Inflammatory macrophage treated with lipopolysaccharide for 1 hour (primary cell): ENCODE measurements at regions not wholly inside any gene's neighbourhood (a gene's known extent, or its start where the extent isn't known, plus 50 kb on each side); places are given as distances from the start of the nearest gene placed in this dataset.

Source experiments
- DNase-seq, 2 donors: peaks; one replicate each; pipeline ENCODE4 v3.0.0-alpha.2; 2020 to 2022

DNA sequence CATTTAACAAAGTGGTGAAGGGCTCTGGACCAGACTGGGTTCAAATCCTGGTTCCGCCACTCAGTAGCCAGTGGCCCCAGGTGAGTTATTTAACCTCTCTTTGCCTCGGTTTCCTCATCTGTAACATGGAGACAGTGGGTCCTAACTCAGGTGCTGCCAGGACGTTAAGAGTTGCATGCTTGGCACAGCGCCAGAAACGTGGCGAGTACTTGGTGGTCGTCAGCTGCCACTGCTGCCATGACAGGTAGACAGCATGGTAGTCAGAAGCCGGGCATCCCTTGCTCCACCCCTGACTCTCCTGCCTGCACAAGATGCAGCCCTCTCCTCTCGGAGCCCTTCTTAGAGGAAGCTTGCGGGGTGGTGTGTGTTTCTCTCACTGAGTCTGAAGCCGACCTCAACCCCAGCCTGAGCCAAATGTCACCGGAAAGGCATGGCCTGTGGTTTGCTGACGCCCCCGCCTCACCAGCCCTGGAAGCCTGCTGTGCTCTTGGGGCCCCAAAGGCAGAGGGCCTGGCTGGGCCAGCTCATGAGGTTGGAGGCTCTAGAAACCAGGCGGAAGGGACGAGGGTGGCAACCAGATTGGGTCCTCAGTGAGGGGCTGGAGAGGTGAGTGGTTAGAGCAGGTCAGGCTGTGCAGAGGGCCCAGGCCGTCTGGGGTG, 160.8 kb upstream of the TLE3 start:
- peak; percentile 65 to 77 for DNase-seq

DNA sequence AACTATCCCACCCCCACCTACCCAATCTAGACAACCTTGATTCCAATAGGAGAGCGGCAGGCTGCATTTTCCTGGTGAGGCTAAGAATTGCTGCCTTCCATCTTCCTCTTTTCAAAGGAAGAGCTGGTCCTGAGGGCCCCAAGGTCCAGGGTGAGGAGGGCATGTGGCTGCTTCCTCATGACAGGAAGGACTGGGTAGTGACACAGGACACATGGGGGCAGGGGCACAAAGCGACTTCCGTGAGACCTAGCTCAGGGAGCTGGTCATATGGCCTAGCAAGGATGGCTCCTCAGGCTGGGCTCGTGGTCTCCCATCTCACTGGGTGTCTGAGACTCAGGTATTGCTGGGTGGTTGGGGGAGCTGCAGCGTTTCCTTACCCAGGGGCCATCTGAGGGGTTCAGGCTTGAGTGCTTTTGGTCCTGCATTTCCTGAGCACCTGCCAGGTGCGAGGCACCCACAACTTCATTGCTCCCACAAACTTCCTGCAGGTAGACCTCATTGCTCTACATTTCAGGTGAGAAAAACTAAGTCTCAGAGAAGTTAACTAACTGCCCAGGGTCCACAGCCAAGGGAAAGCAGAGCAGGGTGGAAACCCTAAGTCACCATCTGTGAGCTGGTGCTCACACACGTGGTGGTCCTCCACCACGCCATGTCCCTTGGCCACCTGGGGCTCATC, 160.0 kb upstream of the TLE3 start:
- DNase-seq = peak; percentile 58 to 82

DNA sequence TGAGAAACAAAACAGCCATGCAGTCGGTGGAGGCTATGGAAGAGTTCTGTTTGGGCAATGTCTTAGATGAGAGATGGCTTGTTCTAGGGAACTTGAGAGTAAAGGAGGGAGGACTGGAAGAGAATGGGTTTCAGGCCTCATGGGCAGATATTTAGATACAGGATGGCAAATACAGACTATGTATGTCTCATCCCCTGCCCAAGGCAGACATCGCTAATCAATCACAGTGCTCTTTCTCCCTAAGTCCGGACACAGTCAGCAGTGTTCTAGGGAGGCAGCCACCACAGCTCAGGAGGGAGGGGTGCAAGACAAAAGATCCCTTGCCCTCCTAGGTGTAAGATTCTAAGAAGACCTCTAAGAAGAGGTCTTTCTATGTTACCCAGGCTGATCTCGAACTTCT, 159.3 kb upstream of the TLE3 start:
- DNase-seq = no peak

- no peak for DNase-seq
Observed at GRCh38 chr15:70254311-70254869, 156.7 kb upstream of the TLE3 start.

GRCh38 chr15:70253461-70254156, 155.9 kb upstream of the TLE3 start:
- DNase-seq = no peak

GRCh38 chr15:70252951-70253320, 155.2 kb upstream of the TLE3 start:
- peak in 1 of 2 donors; percentile 56 for DNase-seq

DNA sequence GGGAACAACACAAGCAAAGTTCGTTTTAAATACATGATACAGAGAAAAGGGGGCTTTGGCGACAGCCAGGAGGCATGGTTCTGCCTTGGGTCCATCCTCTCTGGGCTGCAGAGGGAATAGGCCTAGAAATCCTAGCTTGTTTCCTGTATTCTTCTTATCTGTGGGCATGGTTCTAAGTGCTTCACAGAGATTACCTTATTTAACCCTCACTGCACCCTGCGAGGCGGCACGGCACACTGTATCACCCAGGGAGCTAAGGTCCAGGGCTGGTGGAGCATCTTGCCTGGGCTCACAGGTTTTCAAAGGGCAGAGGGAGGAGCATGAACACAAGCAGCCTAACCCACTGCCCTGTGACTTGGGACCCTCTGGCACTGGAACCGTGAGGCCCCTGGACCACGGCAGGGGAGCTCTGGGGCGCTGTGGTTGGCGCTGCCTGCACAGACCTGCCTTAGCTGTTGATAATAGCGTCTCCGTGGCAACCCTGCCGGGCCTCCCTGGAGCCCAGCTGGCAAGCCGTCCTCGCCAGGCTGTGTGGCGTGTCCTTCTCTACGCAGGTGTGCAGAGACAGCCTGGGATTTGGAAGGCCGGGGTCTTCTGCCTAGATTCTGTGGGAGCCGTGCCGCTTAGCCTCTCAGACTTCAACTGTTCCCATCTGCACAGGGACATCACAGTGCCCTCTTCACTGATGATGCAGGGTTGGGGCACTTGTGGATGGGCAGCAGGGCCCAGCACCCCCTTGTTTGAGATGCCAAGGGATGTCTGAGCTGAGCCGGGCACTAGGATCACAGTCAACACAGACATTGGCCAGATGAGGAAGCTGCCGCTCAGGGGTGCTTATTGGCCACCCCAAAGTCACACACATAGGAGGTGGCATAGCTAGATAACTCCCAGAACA, 154.6 kb upstream of the TLE3 start:
- no peak for DNase-seq

GRCh38 chr15:70251246-70251990, 153.7 kb upstream of the TLE3 start:
- DNase-seq = no peak

GRCh38 chr15:70250208-70251201, 152.8 kb upstream of the TLE3 start:
- no peak for DNase-seq

DNA sequence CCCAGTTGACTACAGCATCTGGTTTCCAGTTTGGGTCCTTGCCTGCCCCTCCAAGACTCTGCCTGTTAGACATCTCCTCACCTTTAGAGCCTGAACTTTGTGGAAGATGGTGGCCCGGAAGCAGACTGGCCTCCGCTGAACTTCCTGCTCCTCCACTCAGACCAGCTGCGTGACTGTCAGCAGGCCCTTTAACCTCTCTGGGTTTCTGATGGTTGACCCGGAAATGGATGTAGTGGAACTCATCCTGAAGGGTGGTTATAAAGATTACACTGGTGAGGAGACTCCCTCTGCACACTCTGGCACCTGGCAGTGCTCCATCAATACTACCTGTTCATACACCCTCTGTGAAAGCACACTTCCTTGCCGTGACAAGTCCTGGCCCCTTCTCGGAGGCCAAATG, 151.9 kb upstream of the TLE3 start:
- no peak for DNase-seq

- no peak for DNase-seq
Observed at GRCh38 chr15:70248116-70249025, 150.7 kb upstream of the TLE3 start.

DNA sequence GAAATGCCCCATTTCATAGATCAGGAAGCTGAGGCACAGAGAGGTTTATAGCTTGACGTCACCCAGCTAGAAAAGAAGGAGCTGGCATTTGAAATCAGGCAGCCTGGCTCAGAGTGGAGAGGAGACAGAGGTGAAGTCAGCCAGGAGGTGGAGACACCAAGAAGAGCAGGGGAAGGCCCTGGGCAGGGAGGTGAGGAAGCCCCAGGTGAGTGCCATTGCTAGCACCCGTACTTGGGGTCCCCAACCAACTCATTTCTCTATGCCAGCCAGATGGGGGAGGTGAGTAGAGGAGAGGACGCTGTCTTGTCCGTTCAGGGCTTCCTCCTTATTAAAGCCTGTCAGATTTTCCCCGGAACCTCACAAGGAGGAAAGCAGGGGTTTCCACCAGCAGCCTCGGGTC, 149.6 kb upstream of the TLE3 start:
- DNase-seq = no peak

DNA sequence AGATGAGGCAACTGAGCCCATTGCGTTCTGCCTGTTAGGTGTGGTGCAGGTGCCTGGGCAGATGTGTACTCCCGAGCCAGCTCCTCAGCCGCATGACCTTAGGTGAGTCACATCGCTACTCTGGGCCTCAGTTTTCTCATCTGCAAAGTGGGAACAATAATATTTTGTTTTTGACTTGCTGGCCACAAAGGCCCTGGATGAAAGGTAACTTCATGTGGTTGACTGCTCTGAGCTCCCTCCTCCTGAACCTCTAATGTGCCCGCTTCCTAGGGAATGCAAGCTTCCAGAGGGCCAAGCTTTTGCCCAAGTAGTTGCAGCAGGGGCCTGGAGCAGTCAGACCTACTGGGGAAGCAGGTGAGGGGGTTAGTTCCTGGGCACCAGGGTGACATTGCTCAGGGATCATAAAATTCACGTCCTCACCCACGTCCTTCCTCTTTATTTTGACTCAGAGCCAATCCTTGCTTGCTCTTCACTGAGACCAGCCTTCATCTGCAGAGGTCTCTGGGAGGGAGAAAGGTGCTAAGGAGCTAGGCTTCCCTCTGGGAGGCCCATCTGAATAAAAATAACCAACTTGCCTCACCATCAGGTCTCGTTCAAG, 149.0 kb upstream of the TLE3 start:
- DNase-seq = no peak

GRCh38 chr15:70245932-70246622, 148.4 kb upstream of the TLE3 start:
- peak; percentile 91 to 92 for DNase-seq

DNA sequence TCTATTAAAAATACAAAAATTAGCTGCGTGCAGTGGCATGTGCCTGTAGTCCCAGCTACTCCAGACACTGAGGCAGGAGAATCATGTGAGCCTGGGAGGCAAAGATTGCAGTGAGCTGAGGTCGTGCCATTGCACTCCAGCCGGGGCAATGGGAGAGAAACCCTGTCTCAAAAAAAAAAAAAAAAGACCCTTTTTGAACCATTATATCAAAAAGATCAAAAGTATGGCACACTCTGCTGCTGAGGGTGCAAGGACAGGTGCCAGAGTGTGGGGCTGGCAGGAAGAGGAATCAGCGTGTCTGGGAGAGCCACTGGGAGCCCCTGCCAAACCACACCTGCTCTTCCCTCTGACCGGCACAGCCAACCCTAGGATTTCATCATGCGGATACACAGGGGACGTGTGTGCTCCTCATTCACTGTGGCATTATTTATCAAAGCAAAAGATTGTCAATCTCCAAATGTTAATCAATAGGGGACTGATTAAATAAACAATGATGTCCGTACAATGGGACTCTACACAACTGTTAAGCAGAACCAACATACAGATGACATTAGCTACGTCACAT, 147.3 kb upstream of the TLE3 start:
- DNase-seq = no peak

- DNase-seq = no peak
Observed at GRCh38 chr15:70243686-70244540, 146.2 kb upstream of the TLE3 start.
